Loucy (cell line): ENCODE measurements at regions not wholly inside any gene's neighbourhood (a gene's known extent, or its start where the extent isn't known, plus 50 kb on each side); places are given as distances from the start of the nearest gene placed in this dataset.

ENCODE experiments used
- EZH2phosphoT487 ChIP-seq: fragments of 200-600 bp; IDR thresholded peaks from 2 replicates; pipeline ENCODE4 v1.6.1; 2018; ENCODE audit warnings: antibody characterized with exemption, mild to moderate bottlenecking, moderate library complexity, borderline replicate concordance
- TF ChIP-seq, protein P1 (sequence below): fragments of 200-600 bp; sonication (generic); conservative IDR thresholded peaks from 2 replicates; pipeline ENCODE4 v1.5.1; 2014; ENCODE audit warnings: mild to moderate bottlenecking, antibody characterized with exemption, low read length

DNA sequence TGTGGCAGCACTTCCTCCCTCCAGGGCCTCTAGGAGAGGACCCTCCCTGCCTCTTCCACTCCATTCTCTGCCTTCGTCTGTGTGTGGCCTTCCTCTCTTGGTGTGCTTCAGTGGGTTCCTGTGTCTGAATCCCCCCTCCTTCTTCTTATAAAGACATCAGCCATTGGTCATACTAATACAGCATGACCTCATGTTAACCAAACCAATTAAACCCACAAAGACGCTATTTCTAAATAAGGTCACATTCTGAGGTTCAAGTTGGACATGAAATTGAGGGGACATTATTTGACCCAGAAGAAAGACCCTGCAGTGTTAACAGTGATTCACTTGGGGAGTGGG is 398.6 kb downstream of the SHANK2 start:
- TF ChIP-seq, protein P1, sequence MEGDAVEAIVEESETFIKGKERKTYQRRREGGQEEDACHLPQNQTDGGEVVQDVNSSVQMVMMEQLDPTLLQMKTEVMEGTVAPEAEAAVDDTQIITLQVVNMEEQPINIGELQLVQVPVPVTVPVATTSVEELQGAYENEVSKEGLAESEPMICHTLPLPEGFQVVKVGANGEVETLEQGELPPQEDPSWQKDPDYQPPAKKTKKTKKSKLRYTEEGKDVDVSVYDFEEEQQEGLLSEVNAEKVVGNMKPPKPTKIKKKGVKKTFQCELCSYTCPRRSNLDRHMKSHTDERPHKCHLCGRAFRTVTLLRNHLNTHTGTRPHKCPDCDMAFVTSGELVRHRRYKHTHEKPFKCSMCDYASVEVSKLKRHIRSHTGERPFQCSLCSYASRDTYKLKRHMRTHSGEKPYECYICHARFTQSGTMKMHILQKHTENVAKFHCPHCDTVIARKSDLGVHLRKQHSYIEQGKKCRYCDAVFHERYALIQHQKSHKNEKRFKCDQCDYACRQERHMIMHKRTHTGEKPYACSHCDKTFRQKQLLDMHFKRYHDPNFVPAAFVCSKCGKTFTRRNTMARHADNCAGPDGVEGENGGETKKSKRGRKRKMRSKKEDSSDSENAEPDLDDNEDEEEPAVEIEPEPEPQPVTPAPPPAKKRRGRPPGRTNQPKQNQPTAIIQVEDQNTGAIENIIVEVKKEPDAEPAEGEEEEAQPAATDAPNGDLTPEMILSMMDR, result no peak
- no peak for TF ChIP-seq EZH2phosphoT487
